ENCODE measurements at regions not wholly inside any gene's neighbourhood (a gene's known extent, or its start where the extent isn't known, plus 50 kb on each side); places are given as distances from the start of the nearest gene placed in this dataset.

GRCh38 chr2:3094999-3095958, 282.3 kb downstream of the EIPR1 start:
- TF ChIP-seq CTCF (IDR thresholded peaks at IDR 0.05; ENCODE audit: insufficient read depth, low read depth, low read length, missing control alignments), result no peak
- no peak for DNase-seq (ENCODE audit: low read depth)
- H3K4me3 ChIP-seq (ENCODE audit: low read depth, low read length), result no peak overlapping the region

- DNase-seq (ENCODE audit: low read depth), result no peak
- no peak overlapping the region for H3K4me3 ChIP-seq (ENCODE audit: low read depth, low read length)
- TF ChIP-seq CTCF (IDR thresholded peaks at IDR 0.05; ENCODE audit: insufficient read depth, low read depth, low read length, missing control alignments), result no peak
These were observed 283.3 kb downstream of the EIPR1 start for GRCh38 chr2:3094318-3094717.

- TF ChIP-seq CTCF (IDR thresholded peaks at IDR 0.05; ENCODE audit: insufficient read depth, low read depth, low read length, missing control alignments), result no peak
- DNase-seq (ENCODE audit: low read depth), result no peak
- H3K4me3 ChIP-seq (ENCODE audit: low read depth, low read length), result no peak overlapping the region
These were observed 285.9 kb downstream of the EIPR1 start for GRCh38 chr2:3091696-3092095.

GRCh38 chr2:3082705-3083104, 294.9 kb downstream of the EIPR1 start:
- no peak overlapping the region for H3K4me3 ChIP-seq (ENCODE audit: low read depth, low read length)
- no peak for DNase-seq (ENCODE audit: low read depth)
- TF ChIP-seq CTCF (IDR thresholded peaks at IDR 0.05; ENCODE audit: insufficient read depth, low read depth, low read length, missing control alignments), result no peak

GRCh38 chr2:3079959-3080948, 297.4 kb downstream of the EIPR1 start:
- DNase-seq (ENCODE audit: low read depth), result no peak
- TF ChIP-seq CTCF (IDR thresholded peaks at IDR 0.05; ENCODE audit: insufficient read depth, low read depth, low read length, missing control alignments), result no peak
- H3K4me3 ChIP-seq (ENCODE audit: low read depth, low read length), result no peak overlapping the region

GRCh38 chr2:3079466-3079865, 298.2 kb downstream of the EIPR1 start:
- no peak overlapping the region for H3K4me3 ChIP-seq (ENCODE audit: low read depth, low read length)
- no peak for DNase-seq (ENCODE audit: low read depth)
- no peak for TF ChIP-seq CTCF (IDR thresholded peaks at IDR 0.05; ENCODE audit: insufficient read depth, low read depth, low read length, missing control alignments)
